ENCODE measurements at regions not wholly inside any gene's neighbourhood (a gene's known extent, or its start where the extent isn't known, plus 50 kb on each side); places are given as distances from the start of the nearest gene placed in this dataset.

GRCh38 chr16:79752396-79752795, 151.9 kb upstream of the MAF start:
- TF ChIP-seq, protein P1, sequence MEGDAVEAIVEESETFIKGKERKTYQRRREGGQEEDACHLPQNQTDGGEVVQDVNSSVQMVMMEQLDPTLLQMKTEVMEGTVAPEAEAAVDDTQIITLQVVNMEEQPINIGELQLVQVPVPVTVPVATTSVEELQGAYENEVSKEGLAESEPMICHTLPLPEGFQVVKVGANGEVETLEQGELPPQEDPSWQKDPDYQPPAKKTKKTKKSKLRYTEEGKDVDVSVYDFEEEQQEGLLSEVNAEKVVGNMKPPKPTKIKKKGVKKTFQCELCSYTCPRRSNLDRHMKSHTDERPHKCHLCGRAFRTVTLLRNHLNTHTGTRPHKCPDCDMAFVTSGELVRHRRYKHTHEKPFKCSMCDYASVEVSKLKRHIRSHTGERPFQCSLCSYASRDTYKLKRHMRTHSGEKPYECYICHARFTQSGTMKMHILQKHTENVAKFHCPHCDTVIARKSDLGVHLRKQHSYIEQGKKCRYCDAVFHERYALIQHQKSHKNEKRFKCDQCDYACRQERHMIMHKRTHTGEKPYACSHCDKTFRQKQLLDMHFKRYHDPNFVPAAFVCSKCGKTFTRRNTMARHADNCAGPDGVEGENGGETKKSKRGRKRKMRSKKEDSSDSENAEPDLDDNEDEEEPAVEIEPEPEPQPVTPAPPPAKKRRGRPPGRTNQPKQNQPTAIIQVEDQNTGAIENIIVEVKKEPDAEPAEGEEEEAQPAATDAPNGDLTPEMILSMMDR (IDR thresholded peaks at IDR 0.05; ENCODE audit: low read depth, low read length, missing control alignments), result no peak
- DNase-seq (ENCODE audit: extremely low read depth, low read depth), result no peak
- H3K4me3 ChIP-seq (replicated peaks; ENCODE audit: low read depth, low read length), result no peak overlapping the region

DNA sequence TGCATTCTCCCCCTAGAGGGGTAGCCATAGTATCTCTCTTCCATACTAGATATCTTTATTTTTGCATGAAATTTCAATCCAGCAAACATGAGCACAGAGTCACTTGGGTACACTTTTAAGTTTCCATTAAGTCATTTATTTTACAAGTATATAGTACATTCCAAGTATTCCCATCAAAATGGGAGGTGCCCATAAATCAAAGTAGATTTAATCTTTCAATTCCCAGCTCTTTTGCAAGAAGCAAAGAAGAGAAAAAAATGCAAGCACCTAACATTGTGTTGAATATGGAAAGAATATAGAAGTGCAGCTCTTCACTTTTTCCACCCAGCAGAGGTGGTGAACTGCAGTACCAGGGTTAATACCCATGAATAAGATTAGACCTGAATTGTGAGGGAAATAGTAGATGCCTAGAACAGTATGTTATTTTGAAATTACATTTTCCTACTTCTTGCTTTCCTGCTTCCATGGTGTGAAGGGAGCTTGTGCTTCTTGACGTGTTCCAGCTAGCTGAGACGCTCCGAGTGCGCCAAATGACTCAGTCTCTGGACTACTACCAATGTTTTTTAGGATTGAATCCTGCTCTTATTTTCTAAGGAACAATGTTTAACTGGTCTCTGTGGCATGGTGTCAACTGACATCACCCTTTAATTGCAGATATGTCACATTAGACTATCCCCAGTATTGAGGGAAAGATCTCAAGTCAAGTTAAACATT, 151.1 kb upstream of the MAF start:
- H3K4me3 ChIP-seq (replicated peaks; ENCODE audit: low read depth, low read length), result no peak overlapping the region
- DNase-seq (ENCODE audit: extremely low read depth, low read depth), result no peak
- TF ChIP-seq, protein P1 (IDR thresholded peaks at IDR 0.05; ENCODE audit: low read depth, low read length, missing control alignments), result no peak

DNA sequence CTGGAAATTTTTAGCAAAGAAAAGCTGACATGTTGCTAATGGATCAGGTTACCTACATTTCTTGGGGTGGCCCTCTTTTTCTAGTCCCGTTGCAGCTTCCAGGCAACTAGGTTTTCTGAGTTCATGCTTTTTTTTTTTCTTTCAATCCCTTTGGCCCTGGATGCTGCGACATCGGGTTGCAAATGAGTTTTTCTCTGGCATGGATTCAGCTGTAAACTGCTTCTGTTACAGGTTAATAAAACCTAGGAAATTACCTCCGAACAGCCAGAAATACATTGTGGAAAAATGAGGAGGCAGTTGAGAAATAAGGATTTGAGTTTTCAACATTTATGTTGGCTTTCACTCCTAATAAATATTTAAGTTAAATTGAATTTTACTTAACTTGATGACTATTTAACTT, 149.8 kb upstream of the MAF start:
- H3K4me3 ChIP-seq (replicated peaks; ENCODE audit: low read depth, low read length), result no peak overlapping the region
- DNase-seq (ENCODE audit: extremely low read depth, low read depth), result no peak
- TF ChIP-seq, protein P1 (IDR thresholded peaks at IDR 0.05; ENCODE audit: low read depth, low read length, missing control alignments), result no peak

DNA sequence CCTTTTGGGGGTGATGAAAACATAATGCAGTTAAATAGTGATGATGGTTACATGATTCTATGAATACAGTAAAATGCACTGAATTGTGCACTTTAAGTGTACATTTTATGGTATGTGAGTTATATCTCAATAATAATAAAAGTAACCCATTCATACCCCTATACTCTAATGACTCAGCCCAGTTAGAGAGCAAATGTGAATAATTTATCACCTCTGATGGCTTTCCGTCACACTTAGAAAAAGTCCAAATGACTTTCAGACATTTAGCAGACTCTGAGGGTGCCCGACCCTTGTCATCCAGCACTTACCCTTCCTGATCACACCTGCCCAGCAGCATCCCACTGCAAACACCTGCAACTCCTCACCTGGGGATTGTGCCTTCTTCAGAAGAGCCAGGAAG, 148.1 kb upstream of the MAF start:
- H3K4me3 ChIP-seq (replicated peaks; ENCODE audit: low read depth, low read length), result no peak overlapping the region
- no peak for DNase-seq (ENCODE audit: extremely low read depth, low read depth)
- TF ChIP-seq, protein P1 (IDR thresholded peaks at IDR 0.05; ENCODE audit: low read depth, low read length, missing control alignments), result no peak

- H3K4me3 ChIP-seq (replicated peaks; ENCODE audit: low read depth, low read length), result no peak overlapping the region
- TF ChIP-seq, protein P1 (IDR thresholded peaks at IDR 0.05; ENCODE audit: low read depth, low read length, missing control alignments), result no peak
- DNase-seq (ENCODE audit: extremely low read depth, low read depth), result no peak
Observed at GRCh38 chr16:79747688-79748087, 147.2 kb upstream of the MAF start.

DNA sequence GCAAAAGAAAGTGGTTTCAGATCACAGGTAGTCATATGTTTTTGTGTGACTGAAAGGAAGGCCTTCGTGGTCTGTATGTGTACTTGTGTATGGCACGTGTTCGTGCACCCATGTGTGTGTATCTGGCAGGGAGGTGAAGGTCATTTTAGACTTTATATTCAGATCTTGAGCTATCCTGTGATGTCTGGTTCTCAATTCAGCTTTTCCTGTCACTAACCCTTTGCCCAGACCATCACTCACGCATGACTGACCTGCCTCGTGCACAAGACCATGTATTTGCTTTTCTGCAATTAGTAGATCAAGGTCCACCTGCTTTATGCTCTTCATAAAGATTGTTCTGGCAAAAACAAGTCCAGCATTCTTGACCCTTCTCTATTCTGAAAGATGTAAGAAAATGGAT, 139.7 kb upstream of the MAF start:
- DNase-seq (ENCODE audit: extremely low read depth, low read depth), result no peak
- TF ChIP-seq, protein P1 (IDR thresholded peaks at IDR 0.05; ENCODE audit: low read depth, low read length, missing control alignments), result no peak
- no peak overlapping the region for H3K4me3 ChIP-seq (replicated peaks; ENCODE audit: low read depth, low read length)

- H3K4me3 ChIP-seq (replicated peaks; ENCODE audit: low read depth, low read length), result no peak overlapping the region
- DNase-seq (ENCODE audit: extremely low read depth, low read depth), result no peak
- TF ChIP-seq, protein P1 (IDR thresholded peaks at IDR 0.05; ENCODE audit: low read depth, low read length, missing control alignments), result no peak
Observed at GRCh38 chr16:79735271-79735670, 134.7 kb upstream of the MAF start.
